NOMO-1 treated with DMSO at 0.1 percent for 48 hours (cell line): ENCODE measurements at regions not wholly inside any gene's neighbourhood (a gene's known extent, or its start where the extent isn't known, plus 50 kb on each side); places are given as distances from the start of the nearest gene placed in this dataset.
"Not testable (repeated sequence)": the region's sequence is repeated elsewhere in the genome, so short reads cannot be mapped to it uniquely, and the experiment has no call there.

Source experiments
- DNase-seq: peaks from one replicate; lab custom pipeline; 2025; ENCODE audit not compliant: unreplicated experiment; lab: John Stamatoyannopoulos, UW

DNA sequence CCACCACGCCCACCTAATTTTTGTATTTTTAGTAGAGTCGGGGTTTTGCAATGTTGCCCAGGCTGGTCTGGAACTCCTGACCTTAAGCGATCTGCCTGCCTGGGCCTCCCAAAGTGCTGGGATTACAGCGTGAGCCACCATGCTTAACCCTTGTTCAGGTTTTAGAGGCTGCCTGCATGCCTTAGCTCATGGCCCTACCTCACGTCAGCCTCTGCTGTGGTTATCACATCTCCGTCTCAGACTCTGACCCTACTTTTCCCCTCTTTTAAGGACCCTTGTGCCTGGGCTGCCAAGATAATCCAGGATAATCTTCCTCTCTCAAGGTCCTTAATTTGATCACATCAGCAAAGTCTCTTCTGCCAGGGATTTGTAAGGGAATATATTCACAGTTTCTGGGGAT lies 98.2 kb upstream of the PMAIP1 start:
- DNase-seq = no peak

DNA sequence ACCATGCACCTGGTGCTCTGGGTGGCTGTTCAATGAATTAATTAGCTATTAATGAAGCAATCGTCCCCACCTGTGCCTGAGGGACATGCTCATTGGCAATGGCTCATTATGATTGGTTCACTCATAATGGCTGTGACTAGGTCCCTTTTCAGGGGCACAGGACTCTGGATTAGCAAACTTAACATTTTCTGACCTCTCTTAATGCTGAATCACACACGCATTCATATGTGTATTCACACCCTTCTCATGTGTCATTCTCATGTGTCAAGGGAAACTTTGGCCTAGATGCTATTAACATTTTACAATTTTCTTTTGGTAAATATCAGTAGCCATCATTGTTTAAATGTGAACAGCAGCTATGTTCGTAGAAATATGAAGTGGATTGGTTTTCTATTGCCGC lies 98.9 kb upstream of the PMAIP1 start:
- DNase-seq = no peak

GRCh38 chr18:59799383-59800015 lies 100.3 kb upstream of the PMAIP1 start:
- no peak for DNase-seq

DNA sequence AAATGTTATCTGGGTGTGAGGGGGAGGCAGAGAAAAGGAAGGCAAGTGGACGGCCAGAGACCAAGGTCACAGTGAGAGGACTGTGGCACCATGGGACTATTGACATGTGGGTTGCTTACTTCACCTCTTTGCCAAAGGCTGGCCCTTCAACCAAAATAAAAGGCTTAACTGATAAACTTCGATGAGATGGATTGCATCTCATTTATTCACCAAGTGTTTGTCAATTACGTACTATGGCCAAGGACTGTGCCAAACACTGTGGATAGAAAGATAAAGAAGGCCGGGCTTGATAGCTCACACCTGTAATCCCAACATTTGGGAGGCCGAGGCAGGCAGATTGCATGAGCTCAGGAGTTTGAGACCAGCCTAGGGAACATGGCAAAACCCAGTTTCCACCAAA lies 98.7 kb upstream of the CCBE1 start:
- no peak for DNase-seq

DNA sequence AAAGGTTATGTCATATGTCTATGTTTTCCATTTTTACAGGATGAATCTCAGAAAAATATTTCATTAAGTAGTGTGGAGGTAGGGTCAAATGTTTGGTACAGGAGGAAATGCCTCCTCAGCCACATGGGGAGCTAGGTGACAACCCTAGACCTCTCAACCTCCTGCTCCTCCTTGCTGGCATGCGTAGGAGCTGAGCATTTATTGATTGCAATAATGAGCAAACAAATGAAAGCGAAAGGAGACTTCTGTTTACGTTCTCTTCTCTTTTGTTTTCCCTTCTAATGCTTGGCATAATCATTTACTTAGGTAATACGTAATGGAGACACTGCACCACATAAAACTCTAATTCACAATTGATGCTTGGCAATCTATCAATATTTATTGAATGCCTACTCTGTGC lies 95.1 kb upstream of the CCBE1 start:
- no peak for DNase-seq

DNA sequence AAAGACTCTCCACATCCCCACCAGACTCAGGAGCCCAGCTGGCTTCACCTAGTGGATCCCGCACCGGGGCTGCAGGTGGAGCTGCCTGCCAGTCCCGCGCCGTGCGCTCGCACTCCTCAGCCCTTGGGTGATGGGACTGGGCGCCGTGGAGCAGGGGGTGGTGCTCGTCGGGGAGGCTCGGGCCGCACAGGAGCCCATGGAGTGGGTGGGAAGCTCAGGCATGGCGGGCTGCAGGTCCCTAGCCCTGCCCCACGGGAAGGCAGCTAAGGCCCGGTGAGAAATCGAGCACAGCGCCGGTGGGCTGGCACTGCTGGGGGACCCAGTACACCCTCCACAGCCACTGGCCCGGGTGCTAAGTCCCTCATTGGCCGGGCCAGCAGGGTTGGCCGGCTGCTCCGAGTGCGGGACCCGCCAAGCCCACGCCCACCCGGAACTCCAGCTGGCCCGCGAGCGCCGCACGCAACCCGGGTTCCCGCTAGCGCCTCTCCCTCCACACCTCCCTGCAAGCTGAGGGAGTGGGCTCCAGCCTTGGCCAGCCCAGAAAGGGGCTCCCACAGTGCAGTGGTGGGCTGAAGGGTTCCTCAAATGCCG lies 93.2 kb upstream of the CCBE1 start:
- DNase-seq = not testable (repeated sequence)

GRCh38 chr18:59788791-59789106 lies 91.5 kb upstream of the CCBE1 start:
- DNase-seq = no peak

GRCh38 chr18:59787998-59788790 lies 91.0 kb upstream of the CCBE1 start:
- no peak for DNase-seq

- DNase-seq = no peak
Observed at GRCh38 chr18:59784694-59785093, 87.5 kb upstream of the CCBE1 start.

GRCh38 chr18:59783138-59783537 lies 85.9 kb upstream of the CCBE1 start:
- no peak for DNase-seq

DNA sequence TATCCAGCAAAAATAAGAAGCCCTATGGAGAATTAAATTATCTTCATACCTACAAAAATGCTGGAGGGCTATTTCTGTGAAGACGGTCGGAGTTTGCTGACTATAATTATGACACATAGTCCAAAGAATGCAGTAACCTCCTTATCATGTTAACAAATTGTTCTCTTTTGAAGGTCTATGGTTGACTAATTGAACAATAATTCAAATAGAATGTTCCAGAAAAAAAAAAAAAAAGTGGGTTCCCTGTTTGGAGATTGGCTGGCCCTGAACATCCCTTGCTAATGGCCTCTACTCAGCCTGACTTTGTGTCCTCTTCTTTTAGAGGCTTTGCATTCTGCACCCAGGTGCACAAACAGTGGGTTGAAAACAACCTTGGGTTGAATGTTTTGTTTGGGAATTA lies 82.8 kb upstream of the CCBE1 start:
- DNase-seq = no peak

DNA sequence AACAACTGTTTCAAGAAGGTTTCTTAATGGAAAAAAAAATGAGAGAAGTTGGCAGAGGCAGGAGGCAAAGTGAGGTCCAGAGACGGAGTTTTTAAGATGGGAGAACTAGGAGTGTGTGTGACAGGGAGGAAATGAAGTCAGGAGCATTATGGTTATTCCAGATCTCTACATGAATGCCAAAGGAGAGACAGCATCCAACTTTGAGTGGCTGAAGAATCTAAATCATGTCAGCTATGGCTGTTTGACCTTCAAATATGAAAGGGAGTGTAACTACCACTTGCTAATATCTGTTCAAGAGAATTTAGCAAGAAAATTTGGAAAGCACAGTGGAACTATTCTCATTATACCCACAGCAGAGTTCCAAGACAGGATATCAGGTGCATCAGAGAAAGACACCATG lies 81.2 kb upstream of the CCBE1 start:
- no peak for DNase-seq

DNA sequence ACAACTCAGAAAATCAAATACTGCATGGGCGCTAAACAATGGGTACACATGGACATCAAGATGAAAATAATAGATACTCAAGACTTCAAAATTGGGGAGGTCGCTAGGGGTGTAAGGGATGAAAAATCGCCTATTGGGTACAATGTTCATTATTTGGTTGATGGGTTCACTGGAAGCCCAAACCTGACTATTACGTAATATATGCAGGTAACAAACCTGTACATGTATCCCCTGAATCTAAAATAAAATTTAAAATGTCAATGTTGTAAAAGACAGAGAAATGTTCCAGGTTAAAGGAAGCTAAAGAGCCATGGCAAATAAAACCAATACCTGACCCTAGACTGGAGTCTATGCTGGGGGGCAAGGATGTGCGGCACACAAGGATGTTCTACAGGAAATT lies 80.4 kb upstream of the CCBE1 start:
- no peak for DNase-seq

- DNase-seq = no peak
Observed at GRCh38 chr18:59769129-59769865, 72.1 kb upstream of the CCBE1 start.

- no peak for DNase-seq
Observed at GRCh38 chr18:59768409-59768808, 71.2 kb upstream of the CCBE1 start.

GRCh38 chr18:59767732-59768131 lies 70.5 kb upstream of the CCBE1 start:
- DNase-seq = no peak

DNA sequence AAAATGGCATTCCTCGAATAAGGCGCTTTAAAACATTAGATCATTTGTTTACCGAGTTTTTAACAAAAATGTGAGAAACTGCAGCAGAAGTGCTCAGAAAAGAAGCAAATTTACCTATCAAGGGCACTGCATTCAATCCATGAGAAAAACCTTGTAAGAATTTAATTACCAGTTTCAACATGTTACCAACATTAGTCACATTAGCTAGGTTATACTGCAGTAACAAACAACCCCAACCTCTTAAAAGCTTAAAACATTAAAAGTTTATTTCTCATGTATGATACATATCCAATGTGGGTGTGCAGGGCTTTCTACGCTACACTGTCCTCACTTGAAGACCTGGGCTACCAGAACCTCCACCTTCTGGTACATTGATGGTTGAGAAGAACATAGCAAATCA lies 68.1 kb upstream of the CCBE1 start:
- DNase-seq = no peak

DNA sequence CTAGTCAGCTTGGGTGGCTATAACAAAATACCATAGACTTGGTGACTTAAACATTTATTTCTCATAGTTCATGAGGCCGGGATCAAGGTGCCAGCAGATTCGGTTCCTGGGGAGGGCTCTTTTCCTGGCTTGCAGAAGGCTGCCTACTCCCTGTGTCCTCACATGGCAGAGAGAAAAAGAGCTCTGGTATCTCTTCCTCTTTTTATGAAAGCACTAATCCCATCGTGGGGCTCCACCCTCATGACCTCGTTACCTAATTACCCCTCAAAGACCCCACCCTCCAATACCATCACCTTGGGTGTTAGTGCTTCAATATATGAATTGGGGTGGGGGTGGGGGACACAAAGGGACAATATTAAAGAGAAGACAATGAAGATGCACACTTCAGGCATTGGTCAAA lies 67.1 kb upstream of the CCBE1 start:
- DNase-seq = no peak

GRCh38 chr18:59763541-59764136 lies 66.4 kb upstream of the CCBE1 start:
- no peak for DNase-seq

DNA sequence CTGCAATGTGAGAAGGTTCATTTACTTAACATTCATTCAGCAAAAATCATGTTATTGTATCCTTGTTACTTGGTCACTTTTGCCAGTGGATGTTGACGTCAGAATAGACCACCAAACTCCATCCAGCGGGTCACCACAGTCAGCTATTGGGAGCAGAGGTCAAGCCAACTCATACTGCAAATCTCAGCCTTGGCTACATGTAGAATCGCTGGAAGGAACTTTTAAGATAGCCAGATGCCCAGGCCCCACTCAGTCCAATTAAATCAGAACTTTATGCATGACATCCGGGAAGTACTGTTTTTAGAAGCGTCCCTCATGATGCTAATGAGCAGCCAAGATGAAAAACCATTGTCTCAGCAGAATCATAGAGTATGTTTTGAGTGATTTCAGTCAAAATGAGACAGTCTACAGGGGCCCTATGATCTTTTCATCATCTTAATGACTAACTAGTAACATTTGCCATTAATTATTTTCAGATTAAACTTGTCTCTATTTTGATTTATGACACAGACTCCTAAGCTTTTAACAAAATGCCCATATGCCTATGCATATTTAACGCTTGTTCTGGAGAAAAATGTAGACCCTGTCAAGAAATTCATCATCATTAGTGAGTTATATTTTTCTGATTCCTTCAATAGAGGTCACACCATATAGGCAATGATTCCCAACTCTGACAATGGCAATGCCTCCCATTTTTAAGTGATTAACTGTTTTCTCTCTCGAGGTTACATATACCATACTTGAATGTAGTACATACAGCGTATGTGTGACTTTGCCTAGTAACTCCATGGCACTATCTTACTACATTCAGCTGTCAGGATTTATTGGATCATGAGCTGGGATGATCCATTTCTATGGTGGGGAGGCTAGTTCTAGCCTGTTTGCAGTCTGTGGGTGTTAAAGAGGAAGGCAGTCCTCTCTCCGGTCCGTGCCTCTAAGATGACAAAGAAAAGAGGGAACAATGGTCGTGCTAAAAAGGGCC lies 63.7 kb upstream of the CCBE1 start:
- no peak for DNase-seq
